ENCODE measurements at regions not wholly inside any gene's neighbourhood (a gene's known extent, or its start where the extent isn't known, plus 50 kb on each side); places are given as distances from the start of the nearest gene placed in this dataset.

GRCh38 chr14:85728476-85729065, 198.6 kb downstream of the FLRT2 start:
- H3K4me3 ChIP-seq: no peak overlapping the region
- intact Hi-C loops (cut with micrococcal nuclease): no loop called here
- H3K9me3 ChIP-seq (replicated peaks): no peaks in the 10 kb centered on the region
- H3K27ac ChIP-seq (replicated peaks): no peak overlapping the region
- H3K4me1 ChIP-seq: no peaks in the 10 kb centered on the region
- TF ChIP-seq, protein P1, sequence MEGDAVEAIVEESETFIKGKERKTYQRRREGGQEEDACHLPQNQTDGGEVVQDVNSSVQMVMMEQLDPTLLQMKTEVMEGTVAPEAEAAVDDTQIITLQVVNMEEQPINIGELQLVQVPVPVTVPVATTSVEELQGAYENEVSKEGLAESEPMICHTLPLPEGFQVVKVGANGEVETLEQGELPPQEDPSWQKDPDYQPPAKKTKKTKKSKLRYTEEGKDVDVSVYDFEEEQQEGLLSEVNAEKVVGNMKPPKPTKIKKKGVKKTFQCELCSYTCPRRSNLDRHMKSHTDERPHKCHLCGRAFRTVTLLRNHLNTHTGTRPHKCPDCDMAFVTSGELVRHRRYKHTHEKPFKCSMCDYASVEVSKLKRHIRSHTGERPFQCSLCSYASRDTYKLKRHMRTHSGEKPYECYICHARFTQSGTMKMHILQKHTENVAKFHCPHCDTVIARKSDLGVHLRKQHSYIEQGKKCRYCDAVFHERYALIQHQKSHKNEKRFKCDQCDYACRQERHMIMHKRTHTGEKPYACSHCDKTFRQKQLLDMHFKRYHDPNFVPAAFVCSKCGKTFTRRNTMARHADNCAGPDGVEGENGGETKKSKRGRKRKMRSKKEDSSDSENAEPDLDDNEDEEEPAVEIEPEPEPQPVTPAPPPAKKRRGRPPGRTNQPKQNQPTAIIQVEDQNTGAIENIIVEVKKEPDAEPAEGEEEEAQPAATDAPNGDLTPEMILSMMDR (IDR thresholded peaks at IDR 0.05; ENCODE audit: borderline replicate concordance): no peak
- DNase-seq: no peak
- no peaks in the 10 kb centered on the region for H3K36me3 ChIP-seq
- no peaks in the 10 kb centered on the region for H3K27me3 ChIP-seq (ENCODE audit: low read depth)

- Histone ChIP-seq H3K36me3 (no peaks in the 10 kb centered on the region), H3K9me3 (replicated peaks) (peaks cover 16% of the 10 kb centered on the region), H3K27ac (replicated peaks) (no peak overlapping the region), H3K27me3 (ENCODE audit: low read depth) (no peaks in the 10 kb centered on the region), H3K4me1 (no peaks in the 10 kb centered on the region), H3K4me3 (no peak overlapping the region)
- intact Hi-C loops (cut with micrococcal nuclease): no loop called here
- no peak for DNase-seq
- TF ChIP-seq, protein P1 (IDR thresholded peaks at IDR 0.05; ENCODE audit: borderline replicate concordance): no peak
Measured at GRCh38 chr14:85714069-85714468, 184.1 kb downstream of the FLRT2 start.

GRCh38 chr14:85711620-85712019, 181.7 kb downstream of the FLRT2 start:
- no peak for DNase-seq
- Histone ChIP-seq H3K9me3 (replicated peaks) (no peaks in the 10 kb centered on the region), H3K27ac (replicated peaks) (no peak overlapping the region), H3K4me1 (no peaks in the 10 kb centered on the region), H3K27me3 (ENCODE audit: low read depth) (no peaks in the 10 kb centered on the region), H3K4me3 (no peak overlapping the region), H3K36me3 (no peaks in the 10 kb centered on the region)
- intact Hi-C loops (cut with micrococcal nuclease): no loop called here
- TF ChIP-seq, protein P1 (IDR thresholded peaks at IDR 0.05; ENCODE audit: borderline replicate concordance): no peak
